K562 (cell line): ENCODE measurements at regions not wholly inside any gene's neighbourhood (a gene's known extent, or its start where the extent isn't known, plus 50 kb on each side); places are given as distances from the start of the nearest gene placed in this dataset.

ENCODE experiments used
- SUPT5H ChIP-seq: fragments of 450-650 bp; IDR thresholded peaks from 2 replicates; pipeline ENCODE4 v1.6.1; 2016
- ZNF592 ChIP-seq: fragments of 450-650 bp; IDR thresholded peaks from 2 replicates; pipeline ENCODE4 v1.6.1; 2017; ENCODE audit warnings: antibody characterized with exemption, mild to moderate bottlenecking
- TF ChIP-seq, protein P1 (sequence below): fragments of 250-450 bp; sonication (Bioruptor Pico); IDR thresholded peaks from 2 replicates; pipeline ENCODE4 v1.8.0; 2021; ENCODE audit warnings: borderline replicate concordance, mild to moderate bottlenecking, moderate library complexity; ENCODE audit not compliant: poor library complexity, severe bottlenecking

DNA sequence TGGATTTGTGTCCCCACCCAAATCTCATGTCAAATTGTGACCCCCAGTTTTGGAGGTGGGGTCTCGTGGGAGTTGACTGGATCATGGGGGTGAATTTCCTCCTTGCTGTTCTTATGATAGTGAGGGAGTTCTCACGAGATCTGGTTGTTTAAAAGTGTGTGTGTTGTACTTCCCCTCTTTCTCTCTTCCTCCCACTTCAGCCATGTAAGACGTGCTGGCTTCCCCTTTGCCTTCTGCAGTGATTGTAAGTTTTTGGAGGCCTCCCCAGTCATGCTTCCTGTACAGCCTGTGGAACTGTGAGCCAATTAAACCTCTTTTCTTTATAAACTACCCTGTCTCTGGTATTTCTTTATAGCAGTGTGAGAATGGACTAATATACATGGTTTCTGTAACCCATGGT lies 64.6 kb downstream of the RHOU start:
- TF ChIP-seq ZNF592 (no peak), SUPT5H (no peak)
- TF ChIP-seq, protein P1, sequence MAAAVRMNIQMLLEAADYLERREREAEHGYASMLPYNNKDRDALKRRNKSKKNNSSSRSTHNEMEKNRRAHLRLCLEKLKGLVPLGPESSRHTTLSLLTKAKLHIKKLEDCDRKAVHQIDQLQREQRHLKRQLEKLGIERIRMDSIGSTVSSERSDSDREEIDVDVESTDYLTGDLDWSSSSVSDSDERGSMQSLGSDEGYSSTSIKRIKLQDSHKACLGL (CRISPR knock-in tag) = no peak
